Prostate gland (tissue), 2 donors: ENCODE measurements at regions not wholly inside any gene's neighbourhood (a gene's known extent, or its start where the extent isn't known, plus 50 kb on each side); places are given as distances from the start of the nearest gene placed in this dataset.
"Not testable (repeated sequence)": the region's sequence is repeated elsewhere in the genome, so short reads cannot be mapped to it uniquely, and the experiment has no call there.

Experiments
- DNase-seq: peaks from one replicate; pipeline ENCODE4 v3.0.0-alpha.2; 2019; ENCODE audit warnings: low spot score
- H3K27ac ChIP-seq, 2 donors: fragments of 200-600 bp; sonication (generic); 2 replicates each; pipeline ENCODE4 v1.5.1; 2017 to 2019
- H3K27me3 ChIP-seq: fragments of 200-600 bp; sonication (generic); replicated peaks from 2 replicates; pipeline ENCODE4 v1.5.1; 2019; ENCODE audit not compliant: insufficient read depth
- H3K36me3 ChIP-seq, 2 donors: fragments of 200-600 bp; sonication (generic); 1 replicate in 1 of 2; 2 replicates in 1 of 2; pipeline versions ENCODE4 v1.5.1 to v1.8.1; 2017 to 2019
- H3K4me1 ChIP-seq: fragments of 200-600 bp; sonication (generic); replicated peaks from 2 replicates; pipeline ENCODE4 v1.5.1; 2019
- H3K4me3 ChIP-seq, 2 donors: fragments of 200-600 bp; sonication (generic); 2 replicates each; pipeline ENCODE4 v1.5.1; 2017 to 2019
- H3K9me3 ChIP-seq: fragments of 200-600 bp; sonication (generic); 2 replicates; pipeline ENCODE4 v1.5.1; 2017
- CTCF ChIP-seq, 4 experiments: fragments of 200-600 bp in 2 of 4; fragments of 450-650 bp in 2 of 4; sonication (generic) in 2 of 4; IDR thresholded peaks; 1 replicate in 3 of 4; 2 replicates in 1 of 4; pipeline ENCODE4 v1.5.1; 2016 to 2019; ENCODE audit warnings: antibody characterized with exemption in 4 of 4, mild to moderate bottlenecking in 2 of 4, moderate library complexity in 2 of 4
- POLR2A ChIP-seq: fragments of 450-650 bp; IDR thresholded peaks from one replicate; pipeline ENCODE4 v1.6.1; 2016; ENCODE audit warnings: antibody characterized with exemption, mild to moderate bottlenecking
- POLR2AphosphoS5 ChIP-seq: sonication (generic); formaldehyde crosslinking; IDR thresholded peaks from one replicate; pipeline ENCODE4 v1.6.1; 2017; ENCODE audit warnings: antibody characterized with exemption
- WGBS: methylation state at CpG from one replicate; pipeline ENCODE4 v1.1.5; 2018; 5-methylcytosine and 5-hydroxymethylcytosine counted together
- intact Hi-C: fragments of 100-400 bp; cut with DNase I; formaldehyde crosslinking; loops from one replicate; pipeline ENCODE4 v1.14.2; 2022

GRCh38 chr10:29363930-29364329 lies 75.1 kb downstream of the LYZL1 start:
- H3K36me3 ChIP-seq, H3K27ac ChIP-seq, intact Hi-C loops, H3K27me3 ChIP-seq, H3K4me3 ChIP-seq, H3K4me1 ChIP-seq, H3K9me3 ChIP-seq, DNase-seq: not testable (repeated sequence)
- 57% methylated on average over 9 of the region's 9 CpGs for WGBS

- H3K27me3 ChIP-seq, DNase-seq, H3K27ac ChIP-seq, H3K4me1 ChIP-seq, H3K4me3 ChIP-seq, H3K9me3 ChIP-seq, H3K36me3 ChIP-seq, intact Hi-C loops: not testable (repeated sequence)
- WGBS = 92% methylated on average over 27 of the region's 27 CpGs
Measured at GRCh38 chr10:29366206-29366605, 77.3 kb downstream of the LYZL1 start.

- 84% methylated on average over 5 of the region's 5 CpGs for WGBS
- no peaks in the 10 kb centered on the region for H3K4me1 ChIP-seq
- intact Hi-C loops = no loop called here
- H3K36me3 ChIP-seq = no peaks in the 10 kb centered on the region
- peaks cover 3% of the 10 kb centered on the region for H3K27me3 ChIP-seq
- TF ChIP-seq POLR2AphosphoS5 (no peak), POLR2A (no peak), CTCF (IDR thresholded peaks at IDR 0.05) (no peak)
- H3K9me3 ChIP-seq = no peaks in the 10 kb centered on the region
- no peak for DNase-seq
- H3K27ac ChIP-seq = no peak overlapping the region
- H3K4me3 ChIP-seq = no peak overlapping the region
Measured at GRCh38 chr10:29369419-29369818, 80.5 kb downstream of the LYZL1 start.

GRCh38 chr10:29370097-29371092 lies 81.5 kb downstream of the LYZL1 start:
- Histone ChIP-seq H3K4me3 (no peak overlapping the region), H3K27ac (no peak overlapping the region), H3K27me3 (peaks cover 3% of the 10 kb centered on the region), H3K9me3 (no peaks in the 10 kb centered on the region), H3K36me3 (no peaks in the 10 kb centered on the region), H3K4me1 (no peaks in the 10 kb centered on the region)
- 40% methylated on average over 17 of the region's 17 CpGs for WGBS
- TF ChIP-seq CTCF (IDR thresholded peaks at IDR 0.05) = no peak
- TF ChIP-seq POLR2AphosphoS5 = no peak
- TF ChIP-seq POLR2A = no peak
- intact Hi-C loops = no loop called here
- no peak for DNase-seq

- H3K4me1 ChIP-seq = no peaks in the 10 kb centered on the region
- H3K9me3 ChIP-seq = no peaks in the 10 kb centered on the region
- intact Hi-C loops = no loop called here
- TF ChIP-seq POLR2AphosphoS5 = no peak
- TF ChIP-seq POLR2A = no peak
- TF ChIP-seq CTCF (IDR thresholded peaks at IDR 0.05) = no peak
- no peak overlapping the region for H3K4me3 ChIP-seq
- no peaks in the 10 kb centered on the region for H3K36me3 ChIP-seq
- no peak for DNase-seq
- WGBS = 93% methylated on average over 5 of the region's 5 CpGs
- peaks cover 3% of the 10 kb centered on the region for H3K27me3 ChIP-seq
- H3K27ac ChIP-seq = no peak overlapping the region
Measured at GRCh38 chr10:29372920-29373319, 84.0 kb downstream of the LYZL1 start.

- no peaks in the 10 kb centered on the region for H3K9me3 ChIP-seq
- TF ChIP-seq POLR2A = no peak
- TF ChIP-seq CTCF (IDR thresholded peaks at IDR 0.05) = no peak
- no peak for TF ChIP-seq POLR2AphosphoS5
- intact Hi-C loops = no loop called here
Measured at GRCh38 chr10:29374162-29374561, 85.3 kb downstream of the LYZL1 start.

More at GRCh38 chr10:29374162-29374561, 85.3 kb downstream of the LYZL1 start:
- Histone ChIP-seq H3K27ac (no peak overlapping the region), H3K4me3 (no peak overlapping the region), H3K27me3 (peaks cover 3% of the 10 kb centered on the region), H3K4me1 (no peaks in the 10 kb centered on the region), H3K36me3 (no peaks in the 10 kb centered on the region)
- 91% methylated on average over 7 of the region's 7 CpGs for WGBS
- DNase-seq = no peak
